Ishikawa (cell line): ENCODE measurements at regions not wholly inside any gene's neighbourhood (a gene's known extent, or its start where the extent isn't known, plus 50 kb on each side); places are given as distances from the start of the nearest gene placed in this dataset.
A peak's percentile ranks its signal among the peaks of the same experiment; 100 is the strongest.

Experiments
- CEBPB ChIP-seq: IDR thresholded peaks from 2 replicates; pipeline ENCODE4 v1.6.1; 2012
- EGR1 ChIP-seq: IDR thresholded peaks from 2 replicates; pipeline ENCODE4 v1.6.1; 2012
- EP300 ChIP-seq: IDR thresholded peaks from 2 replicates; pipeline ENCODE4 v1.6.1; 2012; ENCODE audit warnings: borderline replicate concordance
- FOXM1 ChIP-seq: IDR thresholded peaks from 2 replicates; pipeline ENCODE4 v1.6.1; 2012; ENCODE audit warnings: low read depth, borderline replicate concordance
- MAX ChIP-seq: IDR thresholded peaks from 2 replicates; pipeline ENCODE4 v1.6.1; 2012
- RAD21 ChIP-seq: IDR thresholded peaks from 2 replicates; pipeline ENCODE4 v1.6.1; 2012; ENCODE audit warnings: low read depth
- REST ChIP-seq: IDR thresholded peaks from 2 replicates; pipeline ENCODE4 v1.6.1; 2012; ENCODE audit warnings: low read depth, mild to moderate bottlenecking
- TAF1 ChIP-seq: IDR thresholded peaks from 2 replicates; pipeline ENCODE4 v1.6.1; 2012; ENCODE audit warnings: low read depth, mild to moderate bottlenecking
- YY1 ChIP-seq: IDR thresholded peaks from 2 replicates; pipeline ENCODE4 v1.6.1; 2012; ENCODE audit warnings: low read depth

- TF ChIP-seq CEBPB: no peak
- no peak for TF ChIP-seq TAF1
- no peak for TF ChIP-seq YY1
- no peak for TF ChIP-seq EGR1
- TF ChIP-seq MAX: no peak
- no peak for TF ChIP-seq RAD21
- TF ChIP-seq EP300: 0 out of 2 replicates have a peak, but pooled peaks have one; percentile 13
- TF ChIP-seq FOXM1: no peak
- no peak for TF ChIP-seq REST
Measured at GRCh38 chr2:16330571-16330970, 335.1 kb downstream of the CYRIA start.
